NCI-H1694 (cell line): ENCODE measurements at regions not wholly inside any gene's neighbourhood (a gene's known extent, or its start where the extent isn't known, plus 50 kb on each side); places are given as distances from the start of the nearest gene placed in this dataset.

Experiments
- DNase-seq: peaks from one replicate; lab custom pipeline; 2025; lab: John Stamatoyannopoulos, UW

GRCh38 chr13:108435393-108436149, 166.1 kb downstream of the TNFSF13B start:
- no peak for DNase-seq

- no peak for DNase-seq
Measured at GRCh38 chr13:108437496-108437895, 168.0 kb downstream of the TNFSF13B start.

GRCh38 chr13:108439556-108439955, 170.0 kb downstream of the TNFSF13B start:
- DNase-seq = no peak

GRCh38 chr13:108444448-108444847, 174.9 kb downstream of the TNFSF13B start:
- DNase-seq = no peak

- no peak for DNase-seq
Measured at GRCh38 chr13:108448891-108449290, 179.4 kb downstream of the TNFSF13B start.

- DNase-seq = no peak
Measured at GRCh38 chr13:108451121-108451520, 178.3 kb upstream of the MYO16 start.

GRCh38 chr13:108455320-108455719, 174.1 kb upstream of the MYO16 start:
- no peak for DNase-seq

- no peak for DNase-seq
Measured at GRCh38 chr13:108460043-108460442, 169.4 kb upstream of the MYO16 start.

- no peak for DNase-seq
Measured at GRCh38 chr13:108460746-108461145, 168.7 kb upstream of the MYO16 start.

GRCh38 chr13:108463340-108463739, 166.1 kb upstream of the MYO16 start:
- DNase-seq = no peak

GRCh38 chr13:108470921-108471320, 158.5 kb upstream of the MYO16 start:
- DNase-seq = no peak

- DNase-seq = no peak
Measured at GRCh38 chr13:108475181-108475580, 154.2 kb upstream of the MYO16 start.

- no peak for DNase-seq
Measured at GRCh38 chr13:108477376-108477775, 152.0 kb upstream of the MYO16 start.

GRCh38 chr13:108478179-108478578, 151.2 kb upstream of the MYO16 start:
- no peak for DNase-seq

- DNase-seq = no peak
Measured at GRCh38 chr13:108483981-108484380, 145.4 kb upstream of the MYO16 start.

GRCh38 chr13:108486096-108486495, 143.3 kb upstream of the MYO16 start:
- no peak for DNase-seq

GRCh38 chr13:108494991-108495645, 134.3 kb upstream of the MYO16 start:
- no peak for DNase-seq

- DNase-seq = no peak
Measured at GRCh38 chr13:108495646-108496361, 133.6 kb upstream of the MYO16 start.

GRCh38 chr13:108496362-108497210, 132.8 kb upstream of the MYO16 start:
- DNase-seq = peak; percentile 12

- DNase-seq = no peak
Measured at GRCh38 chr13:108500711-108501110, 128.7 kb upstream of the MYO16 start.

- DNase-seq = no peak
Measured at GRCh38 chr13:108508263-108508662, 121.1 kb upstream of the MYO16 start.

- peak; percentile 72 for DNase-seq
Measured at GRCh38 chr13:108525827-108526226, 103.6 kb upstream of the MYO16 start.
